ENCODE measurements at regions not wholly inside any gene's neighbourhood (a gene's known extent, or its start where the extent isn't known, plus 50 kb on each side); places are given as distances from the start of the nearest gene placed in this dataset.
"Not testable (repeated sequence)": the region's sequence is repeated elsewhere in the genome, so short reads cannot be mapped to it uniquely, and the experiment has no call there.

GRCh38 chr3:89957451-89957850 lies 850.0 kb downstream of the EPHA3 start:
- no peak for DNase-seq
- Histone ChIP-seq H3K4me3 (no peak overlapping the region), H3K36me3 (ENCODE audit: control insufficient read depth in 4 of 4, insufficient read depth in 4 of 4, low read length in 4 of 4) (no peaks in the 10 kb centered on the region), H3K27ac (ENCODE audit: low read depth in 1 of 2, low read length in 1 of 2) (no peak overlapping the region), H3K9me3 (ENCODE audit: control insufficient read depth in 4 of 4, insufficient read depth in 3 of 4, low read length in 3 of 4) (no peaks in the 10 kb centered on the region), H3K4me1 (ENCODE audit: control insufficient read depth in 5 of 5, insufficient read depth in 5 of 5, low read length in 5 of 5) (no peaks in the 10 kb centered on the region), H3K9ac (ENCODE audit: insufficient read depth in 1 of 2, low read length in 2 of 2) (no peak overlapping the region), H3K27me3 (ENCODE audit: control insufficient read depth in 3 of 3, insufficient read depth in 3 of 3, low read length in 2 of 3) (no peaks in the 10 kb centered on the region)
- ATAC-seq (ENCODE audit: insufficient read depth, low FRiP score), result no peak
- TF ChIP-seq, protein P1, sequence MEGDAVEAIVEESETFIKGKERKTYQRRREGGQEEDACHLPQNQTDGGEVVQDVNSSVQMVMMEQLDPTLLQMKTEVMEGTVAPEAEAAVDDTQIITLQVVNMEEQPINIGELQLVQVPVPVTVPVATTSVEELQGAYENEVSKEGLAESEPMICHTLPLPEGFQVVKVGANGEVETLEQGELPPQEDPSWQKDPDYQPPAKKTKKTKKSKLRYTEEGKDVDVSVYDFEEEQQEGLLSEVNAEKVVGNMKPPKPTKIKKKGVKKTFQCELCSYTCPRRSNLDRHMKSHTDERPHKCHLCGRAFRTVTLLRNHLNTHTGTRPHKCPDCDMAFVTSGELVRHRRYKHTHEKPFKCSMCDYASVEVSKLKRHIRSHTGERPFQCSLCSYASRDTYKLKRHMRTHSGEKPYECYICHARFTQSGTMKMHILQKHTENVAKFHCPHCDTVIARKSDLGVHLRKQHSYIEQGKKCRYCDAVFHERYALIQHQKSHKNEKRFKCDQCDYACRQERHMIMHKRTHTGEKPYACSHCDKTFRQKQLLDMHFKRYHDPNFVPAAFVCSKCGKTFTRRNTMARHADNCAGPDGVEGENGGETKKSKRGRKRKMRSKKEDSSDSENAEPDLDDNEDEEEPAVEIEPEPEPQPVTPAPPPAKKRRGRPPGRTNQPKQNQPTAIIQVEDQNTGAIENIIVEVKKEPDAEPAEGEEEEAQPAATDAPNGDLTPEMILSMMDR (IDR thresholded peaks at IDR 0.05; ENCODE audit: control extremely low read depth, extremely low read depth), result no peak
- 47 to 70% methylated on average over 2 of the region's 2 CpGs for WGBS, 2 donors

- 58 to 73% methylated on average over 6 to 9 of the region's 9 CpGs for WGBS, 2 donors
- DNase-seq; H3K27ac ChIP-seq (ENCODE audit: low read depth in 1 of 2, low read length in 1 of 2); H3K9me3 ChIP-seq (ENCODE audit: control insufficient read depth in 4 of 4, insufficient read depth in 3 of 4, low read length in 3 of 4); ATAC-seq (ENCODE audit: insufficient read depth, low FRiP score); H3K4me3 ChIP-seq; H3K4me1 ChIP-seq (ENCODE audit: control insufficient read depth in 5 of 5, insufficient read depth in 5 of 5, low read length in 5 of 5); H3K27me3 ChIP-seq (ENCODE audit: control insufficient read depth in 3 of 3, insufficient read depth in 3 of 3, low read length in 2 of 3); H3K9ac ChIP-seq (ENCODE audit: insufficient read depth in 1 of 2, low read length in 2 of 2); H3K36me3 ChIP-seq (ENCODE audit: control insufficient read depth in 4 of 4, insufficient read depth in 4 of 4, low read length in 4 of 4): not testable (repeated sequence)
These were observed 850.7 kb downstream of the EPHA3 start for GRCh38 chr3:89958163-89958562.

DNA sequence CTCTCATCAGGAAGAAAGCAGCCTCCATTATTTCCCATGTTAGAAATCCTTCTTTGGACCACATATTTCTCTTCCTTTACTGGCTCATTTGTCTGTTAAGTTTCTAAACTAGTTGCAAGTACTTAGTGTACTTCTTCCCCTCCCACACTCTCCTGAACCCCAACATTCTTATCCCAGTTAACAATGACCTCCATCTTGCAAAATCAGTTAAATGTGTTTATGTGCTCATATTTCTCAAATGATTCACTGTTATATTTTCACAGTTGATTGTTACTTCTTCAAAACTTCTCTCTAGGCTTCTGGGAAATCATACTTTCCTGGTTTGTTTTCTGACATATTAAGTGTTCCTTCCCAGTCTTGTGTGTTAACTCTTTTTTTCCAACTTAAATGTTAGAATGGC lies 856.9 kb downstream of the EPHA3 start:
- TF ChIP-seq, protein P1 (IDR thresholded peaks at IDR 0.05; ENCODE audit: control extremely low read depth, extremely low read depth), result no peak
- Histone ChIP-seq H3K4me1 (ENCODE audit: control insufficient read depth in 5 of 5, insufficient read depth in 5 of 5, low read length in 5 of 5) (no peaks in the 10 kb centered on the region), H3K9me3 (ENCODE audit: control insufficient read depth in 4 of 4, insufficient read depth in 3 of 4, low read length in 3 of 4) (peaks cover 0 to 4% (median 0%) of the 10 kb centered on the region in 4 donors), H3K36me3 (ENCODE audit: control insufficient read depth in 4 of 4, insufficient read depth in 4 of 4, low read length in 4 of 4) (no peaks in the 10 kb centered on the region), H3K4me3 (no peak overlapping the region), H3K27ac (ENCODE audit: low read depth in 1 of 2, low read length in 1 of 2) (no peak overlapping the region), H3K27me3 (ENCODE audit: control insufficient read depth in 3 of 3, insufficient read depth in 3 of 3, low read length in 2 of 3) (no peaks in the 10 kb centered on the region), H3K9ac (ENCODE audit: insufficient read depth in 1 of 2, low read length in 2 of 2) (no peak overlapping the region)
- no peak for ATAC-seq (ENCODE audit: insufficient read depth, low FRiP score)
- no peak for DNase-seq

DNA sequence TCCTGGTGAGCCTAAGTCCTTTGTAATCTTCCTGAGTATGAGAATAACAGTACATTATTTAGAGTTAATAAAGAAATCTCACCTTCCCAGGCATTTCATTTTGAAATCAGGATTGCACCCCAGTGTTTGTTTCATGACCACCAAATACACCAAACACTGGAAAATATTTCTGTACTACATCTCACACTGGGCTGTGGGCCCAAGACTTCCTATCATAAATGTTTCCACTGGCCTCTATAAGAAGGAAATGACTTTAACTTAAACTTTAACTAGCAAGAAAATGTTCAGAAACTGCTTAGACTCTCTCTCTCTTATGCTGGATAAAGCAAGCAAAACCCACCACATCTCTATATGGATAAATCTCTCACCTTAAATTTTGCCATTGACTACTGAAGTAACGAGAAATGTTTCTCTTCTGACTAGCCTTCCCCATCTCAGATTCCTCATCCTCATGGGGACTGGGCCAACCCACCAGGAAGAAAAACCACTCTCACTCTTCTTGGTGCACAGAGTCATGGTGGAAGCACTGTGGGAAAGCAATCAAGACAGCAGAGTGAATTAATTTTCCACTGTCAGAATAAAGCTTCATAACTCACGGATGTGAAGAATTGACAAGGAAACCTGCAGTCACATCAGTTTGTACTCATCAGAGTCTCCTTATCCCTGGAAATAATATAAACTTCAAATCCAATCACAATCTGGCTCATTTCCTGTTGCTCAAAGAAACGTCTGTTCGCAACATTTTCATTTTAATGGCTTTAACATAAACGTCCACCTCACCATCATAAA lies 859.6 kb downstream of the EPHA3 start:
- Histone ChIP-seq H3K4me1 (ENCODE audit: control insufficient read depth in 5 of 5, insufficient read depth in 5 of 5, low read length in 5 of 5) (no peaks in the 10 kb centered on the region), H3K36me3 (ENCODE audit: control insufficient read depth in 4 of 4, insufficient read depth in 4 of 4, low read length in 4 of 4) (no peaks in the 10 kb centered on the region), H3K9ac (ENCODE audit: insufficient read depth in 1 of 2, low read length in 2 of 2) (no peak overlapping the region), H3K4me3 (no peak overlapping the region), H3K27me3 (ENCODE audit: control insufficient read depth in 3 of 3, insufficient read depth in 3 of 3, low read length in 2 of 3) (no peaks in the 10 kb centered on the region), H3K27ac (ENCODE audit: low read depth in 1 of 2, low read length in 1 of 2) (no peak overlapping the region), H3K9me3 (ENCODE audit: control insufficient read depth in 4 of 4, insufficient read depth in 3 of 4, low read length in 3 of 4) (peaks cover 0 to 4% (median 0%) of the 10 kb centered on the region in 4 donors)
- TF ChIP-seq, protein P1 (IDR thresholded peaks at IDR 0.05; ENCODE audit: control extremely low read depth, extremely low read depth), result no peak
- peak in 2 of 3 donors; percentile 15 to 28 for DNase-seq
- 61 to 73% methylated on average over 5 of the region's 5 CpGs for WGBS, 2 donors
- ATAC-seq (ENCODE audit: insufficient read depth, low FRiP score), result no peak
